CMK (cell line): ENCODE measurements at regions not wholly inside any gene's neighbourhood (a gene's known extent, or its start where the extent isn't known, plus 50 kb on each side); places are given as distances from the start of the nearest gene placed in this dataset.

Experiments
- DNase-seq: peaks from one replicate; pipeline ENCODE4 v3.0.0-alpha.2; 2010; ENCODE audit warnings: low read depth

DNA sequence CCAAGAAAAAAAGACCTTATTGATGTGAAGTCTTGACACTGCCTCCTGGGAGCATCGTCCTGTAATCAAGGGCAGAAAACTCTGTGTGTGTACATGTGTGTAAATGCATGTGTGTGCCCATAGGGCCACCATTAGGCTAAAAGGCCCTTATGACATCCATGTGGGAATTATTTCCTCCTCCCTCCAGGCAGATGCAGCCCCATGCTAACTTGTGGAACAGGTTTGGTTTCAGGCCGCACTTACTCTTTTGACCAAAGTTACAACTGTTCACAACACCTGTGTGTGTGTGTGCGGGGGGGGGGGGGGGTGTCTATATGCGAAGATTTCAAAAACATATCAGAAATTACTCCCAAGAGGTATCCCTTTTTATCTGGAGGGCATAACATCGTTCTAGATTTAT is 87.4 kb upstream of the SLC14A2 start:
- DNase-seq = no peak

DNA sequence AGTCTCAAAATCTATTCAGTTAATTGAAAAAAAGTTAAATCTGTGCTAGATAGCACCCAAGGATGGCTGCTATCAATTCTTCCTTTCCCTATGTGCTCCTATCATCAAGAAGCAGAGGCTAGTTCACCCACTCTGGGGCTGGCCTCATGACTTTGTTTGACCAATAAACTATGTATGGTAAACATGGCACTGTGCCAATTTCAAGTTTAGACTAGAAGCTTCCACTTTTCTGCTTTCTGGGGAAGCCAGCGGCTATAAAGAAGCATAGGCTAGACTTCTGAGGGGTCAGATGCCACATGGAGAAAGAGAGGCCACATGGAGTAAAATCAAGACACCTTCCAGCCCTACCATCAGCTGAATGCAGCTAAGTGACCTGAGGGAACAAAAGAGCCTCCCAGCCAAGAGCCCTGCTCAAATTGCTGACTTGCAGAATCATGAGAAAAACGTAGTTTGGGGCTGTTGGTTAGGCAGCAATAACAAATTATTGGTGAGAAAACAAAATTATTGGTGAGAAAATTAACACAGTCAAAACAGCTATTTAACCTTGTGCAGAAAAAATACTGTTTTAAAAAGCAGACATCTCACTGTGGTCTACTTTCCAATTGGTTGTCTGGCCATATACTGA is 86.5 kb upstream of the SLC14A2 start:
- DNase-seq = no peak

DNA sequence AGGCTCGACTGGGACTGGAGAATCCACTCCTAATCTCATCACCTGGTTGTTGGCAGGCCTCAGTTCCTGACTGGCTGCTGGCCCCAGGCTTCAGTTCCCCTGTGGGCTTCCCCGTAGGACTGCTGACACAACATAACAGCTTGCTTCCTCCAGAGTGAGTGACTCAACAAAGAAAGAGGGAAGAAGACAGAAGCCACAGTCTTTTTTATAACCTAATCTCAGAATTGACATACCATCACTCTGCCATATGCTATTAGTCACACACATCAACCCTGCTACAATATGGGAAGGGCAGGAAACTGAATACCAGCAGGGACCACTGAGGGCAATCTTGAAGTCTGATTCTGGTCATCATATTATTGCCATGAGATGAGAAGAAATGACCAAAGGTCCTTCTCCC is 76.8 kb upstream of the SLC14A2 start:
- no peak for DNase-seq

DNA sequence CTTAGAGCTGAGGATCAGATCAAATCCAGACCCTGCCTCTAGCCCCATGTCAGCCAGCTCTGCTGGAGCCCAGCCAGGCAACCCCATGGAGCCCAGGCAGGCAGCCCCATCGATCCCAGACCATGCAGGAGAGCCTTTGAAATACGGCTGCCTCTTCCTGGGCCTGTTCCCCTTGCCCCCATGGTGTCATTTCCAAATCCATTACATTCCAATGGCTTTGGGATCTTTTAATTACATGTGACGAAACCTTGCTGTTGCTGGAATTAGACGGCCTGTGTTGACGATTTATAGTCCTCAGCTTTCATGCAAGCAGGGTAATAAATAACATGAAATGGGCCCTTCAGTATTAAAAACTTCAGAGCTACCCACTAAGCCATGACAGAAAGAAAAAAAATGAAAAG is 75.8 kb upstream of the SLC14A2 start:
- no peak for DNase-seq

DNA sequence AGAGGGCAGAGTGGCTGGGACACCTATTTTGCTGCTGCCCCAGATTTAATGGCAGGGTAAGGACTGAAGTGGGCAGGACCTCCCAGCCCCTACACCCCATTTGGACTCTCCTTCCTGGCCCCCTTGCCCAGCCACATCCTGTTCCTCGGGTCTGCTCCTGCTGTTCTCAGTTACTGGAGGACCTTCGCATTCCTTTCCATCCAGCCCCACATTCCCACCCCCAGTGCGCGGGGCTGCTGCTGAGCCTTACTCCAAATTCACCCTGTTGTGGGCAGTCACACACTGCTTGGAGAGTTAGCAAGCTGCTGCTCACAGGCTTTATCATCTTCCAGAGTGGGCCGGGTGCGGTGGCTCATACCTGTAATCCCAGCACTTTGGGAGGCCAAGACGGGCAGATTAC is 75.2 kb upstream of the SLC14A2 start:
- no peak for DNase-seq

DNA sequence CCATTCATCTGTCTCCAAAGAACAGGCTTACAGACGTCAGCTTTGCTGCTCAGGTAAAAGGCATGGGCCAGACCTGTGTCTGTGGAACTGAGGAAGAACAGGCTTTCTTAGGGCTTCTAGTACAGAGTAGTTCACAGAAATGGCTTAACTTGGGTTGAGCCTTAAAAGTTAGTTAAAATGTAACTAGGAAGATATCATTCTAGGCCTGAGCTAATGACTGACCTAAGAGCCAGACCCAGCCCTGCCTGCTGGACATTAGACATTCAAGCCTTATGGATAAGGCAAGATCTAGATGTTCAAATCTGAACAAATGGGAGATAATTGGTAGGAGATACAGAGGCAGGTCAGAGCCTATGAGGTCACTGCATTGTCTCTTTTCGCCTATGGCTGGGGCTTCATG is 73.9 kb upstream of the SLC14A2 start:
- no peak for DNase-seq

DNA sequence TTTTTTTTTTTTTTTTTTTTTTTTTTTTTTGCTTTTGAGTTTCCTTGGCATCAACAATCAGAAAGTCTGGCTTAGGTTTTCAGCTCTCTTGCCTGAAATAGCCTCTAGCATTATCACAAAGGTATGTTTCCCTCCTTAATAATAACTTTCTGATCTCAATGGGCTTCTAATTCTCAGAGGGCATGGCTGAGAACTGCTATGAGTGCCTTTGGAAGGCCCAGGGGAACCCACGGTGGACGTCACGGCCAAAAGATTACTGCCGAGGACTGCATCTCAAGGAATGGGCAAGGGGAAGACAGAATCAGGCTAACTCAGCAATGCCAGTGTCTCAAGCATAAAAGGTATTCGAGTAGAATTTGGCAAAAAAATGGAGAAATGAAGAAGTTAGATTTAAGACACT is 73.2 kb upstream of the SLC14A2 start:
- no peak for DNase-seq

DNA sequence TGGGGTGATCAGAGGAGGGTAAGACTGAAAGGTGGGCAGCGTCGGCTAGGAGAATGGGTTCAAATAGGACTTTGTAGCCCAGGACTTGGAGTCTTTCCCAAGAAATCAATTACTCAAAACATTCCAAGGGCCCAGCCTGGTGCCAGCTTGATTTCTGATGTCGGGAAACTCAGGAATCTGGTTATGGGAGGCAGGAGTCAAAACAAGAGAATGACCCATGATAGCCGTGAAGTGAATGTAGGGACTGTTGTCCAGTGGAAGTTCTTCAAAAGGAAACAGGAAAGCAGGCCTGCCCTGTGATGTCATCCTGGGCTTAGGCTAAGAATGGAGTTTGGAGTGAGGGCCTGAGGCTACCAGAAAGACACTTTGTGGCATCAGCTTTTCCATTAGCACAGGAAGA is 67.4 kb upstream of the SLC14A2 start:
- DNase-seq = no peak

DNA sequence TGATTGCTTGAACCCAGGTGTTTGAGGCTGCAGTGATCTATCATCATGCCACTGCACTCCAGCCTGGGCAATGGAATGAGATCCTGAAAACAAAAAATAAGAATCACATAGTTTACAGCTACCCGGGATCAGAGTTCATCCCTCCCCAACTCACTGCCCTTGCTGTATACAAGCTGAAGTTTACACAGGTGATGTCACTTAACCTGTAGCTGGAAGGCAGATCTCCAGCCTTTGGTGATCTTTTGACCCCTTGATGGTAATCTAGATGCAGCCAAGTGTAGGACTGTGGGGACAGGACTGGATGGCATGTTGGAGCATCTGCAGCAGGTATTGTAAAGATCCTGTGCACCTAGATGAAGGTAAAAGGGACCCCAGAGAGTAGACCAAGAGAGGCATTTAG is 66.7 kb upstream of the SLC14A2 start:
- DNase-seq = no peak

DNA sequence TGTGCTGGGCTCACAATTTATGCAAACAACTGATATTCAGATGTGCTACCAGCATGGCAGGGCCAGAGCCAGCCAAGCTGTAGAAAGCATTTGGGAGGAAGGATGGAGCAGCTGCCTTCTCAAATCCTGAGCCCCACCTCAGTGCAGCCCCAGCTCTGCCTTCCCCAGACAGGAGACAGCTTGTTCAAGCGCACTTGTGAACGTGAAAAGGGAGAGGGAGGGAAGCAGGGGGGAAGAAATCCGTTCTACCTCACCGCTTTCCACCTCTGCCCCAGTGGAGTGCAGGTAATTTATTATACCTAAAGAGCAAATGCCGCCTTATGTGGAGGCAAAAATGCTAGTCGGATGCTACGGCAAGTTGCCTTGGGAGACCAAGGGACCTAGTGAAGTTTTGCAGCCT is 66.0 kb upstream of the SLC14A2 start:
- DNase-seq = no peak

DNA sequence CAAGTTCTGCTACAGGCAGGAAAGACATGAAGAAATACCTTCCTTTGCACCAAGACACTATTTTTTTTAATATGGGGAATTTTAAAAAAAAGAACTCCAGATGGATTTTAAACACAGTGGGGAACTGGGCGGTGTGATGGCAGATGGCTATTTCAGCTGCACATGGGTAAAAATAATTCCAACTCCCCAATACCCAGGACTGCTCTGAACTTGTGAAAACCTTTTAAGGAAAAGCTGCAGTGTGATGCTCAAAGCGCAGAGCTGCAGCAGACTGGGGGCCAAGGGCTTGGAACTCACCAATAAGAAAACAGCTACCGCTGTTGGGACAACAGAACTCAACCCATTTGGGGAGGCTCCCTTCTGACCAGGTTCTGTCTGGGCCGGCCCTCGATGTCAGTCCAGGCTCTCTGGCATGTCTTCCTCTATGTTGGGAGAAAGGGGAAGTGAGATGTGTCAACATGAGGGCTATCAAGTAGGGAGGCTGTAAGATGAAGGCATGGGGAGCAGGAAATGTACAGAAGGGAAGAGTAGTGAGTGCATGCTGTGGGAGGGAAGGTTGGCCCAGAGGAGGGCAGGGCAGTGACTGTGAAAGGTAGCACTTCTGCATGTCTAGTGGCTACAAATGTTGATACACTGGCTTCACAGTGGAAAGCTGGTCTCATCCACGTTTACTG is 64.0 kb upstream of the SLC14A2 start:
- DNase-seq = no peak

DNA sequence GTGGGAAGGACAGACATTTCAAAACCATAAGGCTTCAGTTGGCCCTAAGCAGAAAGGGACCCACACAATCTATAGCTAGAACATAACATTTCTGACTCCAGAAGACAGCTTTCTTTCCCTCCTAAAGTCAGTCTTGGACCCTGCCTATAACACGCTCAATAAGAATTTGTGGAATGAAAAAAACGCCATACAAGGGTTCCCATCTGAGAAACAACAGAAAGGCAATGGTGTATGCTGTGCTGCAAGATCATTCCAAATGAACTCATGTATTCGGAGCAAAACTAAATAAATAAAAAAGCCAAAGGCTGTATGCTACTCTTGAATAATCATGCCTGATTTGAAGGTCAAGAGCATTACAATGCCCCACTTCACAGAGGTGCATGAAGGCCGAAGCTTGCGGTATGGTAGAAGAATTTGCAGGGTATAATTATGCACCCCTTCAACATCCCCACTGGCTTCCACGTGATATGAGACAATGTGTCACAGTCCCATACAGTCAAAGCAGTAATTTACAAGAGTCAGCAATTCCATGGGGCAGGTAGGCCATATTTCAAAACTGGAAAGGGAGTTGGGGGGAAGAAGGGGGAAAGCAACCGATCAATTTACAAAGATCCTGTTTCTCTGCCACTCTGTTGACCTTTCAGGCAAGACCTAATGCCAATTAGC is 61.4 kb upstream of the SLC14A2 start:
- DNase-seq = no peak

DNA sequence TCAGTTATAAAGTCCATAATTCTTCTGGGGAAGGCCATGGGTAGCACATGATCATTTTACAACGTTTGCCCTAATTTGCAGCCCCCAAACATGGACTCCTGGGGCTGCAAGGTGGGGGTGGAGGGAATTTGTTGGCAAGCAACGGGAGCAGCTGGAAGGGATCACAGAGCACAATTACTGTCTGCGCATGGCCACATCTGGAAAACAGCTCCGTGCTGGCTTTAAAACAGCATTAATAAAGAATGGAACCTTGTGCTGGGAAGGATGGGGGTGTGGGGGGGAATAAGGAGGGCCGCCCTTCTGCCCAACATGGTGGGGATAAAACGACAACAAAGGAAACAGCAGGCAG is 60.9 kb upstream of the SLC14A2 start:
- DNase-seq = no peak

DNA sequence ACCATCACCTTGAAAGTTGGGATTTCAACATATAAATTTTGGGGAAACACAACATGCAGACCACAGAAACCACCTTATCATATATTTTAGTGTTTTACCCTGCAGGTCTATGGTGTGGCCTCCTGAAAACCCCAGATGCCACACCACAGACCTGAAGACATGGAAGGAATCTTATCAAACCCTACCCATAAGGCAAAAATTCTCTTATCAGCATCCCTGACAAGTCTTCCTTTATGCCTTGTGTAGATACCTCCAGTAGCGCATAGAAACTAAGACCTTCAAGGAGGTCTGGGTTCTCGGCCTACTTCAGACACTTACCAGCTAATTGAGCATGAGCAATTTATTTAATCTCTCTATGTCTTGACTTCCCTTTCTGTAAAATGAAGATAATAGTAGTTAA is 59.1 kb upstream of the SLC14A2 start:
- DNase-seq = peak; percentile 9

DNA sequence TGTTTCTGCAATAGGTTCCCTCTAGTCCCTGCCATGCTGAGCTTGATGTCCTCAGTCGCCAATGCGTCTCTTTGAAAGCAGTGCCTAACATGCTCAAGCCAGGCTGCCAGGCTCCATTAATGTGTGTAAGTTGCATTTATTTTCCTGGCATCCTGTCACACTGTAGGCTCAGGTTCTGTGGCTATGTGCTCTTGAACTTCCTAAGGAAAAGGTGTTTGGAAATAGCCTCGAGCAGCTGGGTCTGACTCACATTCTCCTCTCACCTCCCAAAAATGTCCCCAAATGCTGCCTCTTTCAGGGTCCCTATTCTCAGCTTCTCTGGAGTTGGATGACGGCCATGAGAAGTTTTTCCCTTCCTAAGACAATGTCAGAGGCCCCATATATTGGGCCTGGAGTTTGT is 58.0 kb upstream of the SLC14A2 start:
- no peak for DNase-seq

DNA sequence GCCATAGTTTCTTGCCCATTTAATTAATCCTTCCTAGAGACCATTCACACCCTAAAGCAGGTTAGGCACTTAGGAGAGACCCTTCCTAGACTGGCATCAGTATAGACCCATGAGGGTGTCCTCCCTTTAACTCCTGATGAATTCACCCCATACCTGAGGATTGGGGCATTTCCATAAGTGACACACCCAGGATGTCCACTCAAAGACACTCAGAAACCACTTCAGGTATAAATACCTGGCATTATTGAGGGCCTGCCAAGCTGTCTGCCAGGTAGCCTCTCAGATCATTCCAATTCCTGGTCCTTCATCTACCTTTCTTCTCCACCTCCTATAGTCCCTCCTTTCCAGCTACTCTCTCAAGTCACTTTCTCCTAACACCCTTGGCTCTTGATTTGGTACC is 57.5 kb upstream of the SLC14A2 start:
- DNase-seq = no peak

DNA sequence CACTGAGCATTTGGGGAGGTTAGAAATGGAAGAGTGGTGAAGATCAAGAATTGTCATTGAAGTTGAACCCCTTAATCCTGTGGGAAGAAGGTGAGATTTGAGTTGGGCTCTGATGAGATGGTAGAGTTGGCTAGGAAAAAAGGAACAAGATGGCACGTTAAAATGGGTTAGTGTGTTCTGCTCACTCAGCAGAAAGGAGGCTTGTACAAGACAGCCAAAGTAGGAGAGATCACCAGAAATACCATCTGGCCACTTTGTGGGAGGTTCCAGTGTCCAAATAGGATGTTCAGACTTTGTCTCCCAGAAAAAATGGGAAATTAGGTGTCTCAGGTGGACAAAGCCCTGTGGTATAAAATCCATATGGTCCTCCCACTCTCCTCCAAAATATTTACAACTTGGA is 56.0 kb upstream of the SLC14A2 start:
- DNase-seq = no peak

DNA sequence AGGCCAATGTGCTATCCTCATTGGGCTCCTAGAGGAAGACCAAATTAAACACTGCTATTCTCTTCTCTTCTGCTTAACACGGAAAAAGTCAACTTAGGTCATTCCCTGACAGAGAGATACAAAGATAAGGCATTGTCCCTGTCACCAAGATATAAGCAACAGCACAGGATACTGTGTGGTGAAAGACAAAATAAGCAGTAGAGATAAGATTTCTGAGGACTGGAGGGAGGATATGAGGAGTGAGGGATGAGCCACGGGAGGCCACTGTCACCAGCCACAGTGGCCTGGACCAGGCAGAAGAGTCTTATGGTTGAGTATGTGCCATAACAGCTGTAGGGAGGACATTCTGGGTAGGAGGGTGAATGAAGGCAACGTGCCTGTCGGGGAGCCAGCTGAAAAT is 54.4 kb upstream of the SLC14A2 start:
- DNase-seq = no peak

DNA sequence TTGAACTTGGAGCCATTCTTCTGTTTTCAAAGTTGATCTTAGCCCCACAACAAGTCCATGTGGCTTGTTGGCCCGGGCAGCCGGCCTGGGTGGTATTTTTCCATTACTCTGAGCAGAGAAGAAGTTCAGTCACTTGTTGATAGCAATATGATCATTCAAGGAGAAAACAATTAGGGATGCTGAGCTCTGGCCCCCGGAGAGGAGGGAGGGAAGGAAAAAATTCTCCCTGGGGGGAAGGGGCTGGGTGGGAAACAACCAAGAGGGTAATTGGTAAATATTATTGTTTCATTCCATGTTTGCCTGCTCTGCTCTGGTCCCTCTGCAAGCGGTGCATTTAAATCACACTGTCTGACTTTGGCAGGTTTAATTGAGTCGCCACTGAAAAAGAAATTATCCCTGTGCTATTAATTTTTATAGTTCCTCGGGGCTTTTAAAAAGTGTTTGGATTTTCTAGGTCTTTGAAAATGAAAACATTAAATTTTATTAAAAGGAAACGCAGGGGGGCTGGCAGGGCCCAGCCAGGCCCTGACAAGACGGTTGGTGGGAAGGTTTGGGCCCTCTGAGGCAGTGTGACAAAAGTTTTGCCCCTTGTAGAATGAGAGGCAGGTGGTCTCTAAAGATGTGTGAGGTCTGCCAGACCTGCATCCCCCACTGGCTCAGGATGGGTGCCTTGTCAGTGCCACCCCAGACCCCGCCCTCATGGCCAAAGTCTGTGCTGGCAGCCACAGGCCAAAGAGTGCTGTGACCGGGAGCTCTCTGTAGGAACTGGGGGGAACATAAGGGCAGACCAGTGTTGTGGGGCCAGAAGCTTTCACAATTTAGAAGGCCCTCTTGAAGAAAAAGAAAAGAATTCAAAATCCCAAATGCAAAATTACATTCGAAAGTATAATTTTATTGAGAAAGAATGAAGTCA is 52.5 kb upstream of the SLC14A2 start:
- DNase-seq = no peak

DNA sequence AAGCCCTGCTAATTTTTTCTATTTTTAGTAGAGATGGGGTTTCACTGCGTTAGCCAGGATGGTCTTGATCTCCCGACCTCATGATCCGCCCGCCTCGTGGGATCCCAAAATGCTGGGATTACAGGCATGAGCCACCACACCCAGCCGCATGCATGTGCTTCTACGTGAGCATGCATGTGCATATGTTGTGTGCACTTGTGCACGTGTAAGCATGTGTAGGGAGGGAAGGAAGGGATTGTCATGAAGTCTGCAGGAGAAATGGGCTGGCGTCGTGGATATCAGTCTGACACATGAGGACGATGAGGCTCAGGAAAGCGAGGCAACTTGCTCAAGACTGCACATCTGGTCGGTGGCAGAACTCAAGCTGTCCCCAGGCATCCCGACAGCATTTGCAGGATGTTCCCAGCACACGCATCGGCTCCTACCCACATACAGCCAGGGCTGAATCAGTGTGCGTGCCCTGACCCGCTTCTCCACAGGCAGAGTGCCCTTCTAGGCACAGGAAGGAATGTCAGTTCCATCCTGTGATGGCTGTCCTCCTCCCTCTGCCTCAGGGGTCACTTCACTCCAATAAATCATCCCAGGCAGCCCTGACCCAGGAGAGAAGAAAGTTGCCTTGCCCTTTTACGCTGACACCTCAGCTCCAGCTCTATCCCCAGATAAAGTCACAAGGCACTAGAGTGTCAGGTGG is 49.9 kb upstream of the SLC14A2 start:
- DNase-seq = no peak
